GM18498 (cell line): ENCODE measurements at regions not wholly inside any gene's neighbourhood (a gene's known extent, or its start where the extent isn't known, plus 50 kb on each side); places are given as distances from the start of the nearest gene placed in this dataset.
"Not testable (repeated sequence)": the region's sequence is repeated elsewhere in the genome, so short reads cannot be mapped to it uniquely, and the experiment has no call there.

Experiments used
- ATAC-seq: cut with Tn5 transposase; IDR thresholded peaks from one replicate; pipeline ENCODE4 v1.9.1; 2021; ENCODE audit warnings: mild to moderate bottlenecking, moderate library complexity; ENCODE audit not compliant: unreplicated experiment

GRCh38 chr13:38012096-38012495 is 142.5 kb upstream of the TRPC4 start:
- ATAC-seq: no peak

DNA sequence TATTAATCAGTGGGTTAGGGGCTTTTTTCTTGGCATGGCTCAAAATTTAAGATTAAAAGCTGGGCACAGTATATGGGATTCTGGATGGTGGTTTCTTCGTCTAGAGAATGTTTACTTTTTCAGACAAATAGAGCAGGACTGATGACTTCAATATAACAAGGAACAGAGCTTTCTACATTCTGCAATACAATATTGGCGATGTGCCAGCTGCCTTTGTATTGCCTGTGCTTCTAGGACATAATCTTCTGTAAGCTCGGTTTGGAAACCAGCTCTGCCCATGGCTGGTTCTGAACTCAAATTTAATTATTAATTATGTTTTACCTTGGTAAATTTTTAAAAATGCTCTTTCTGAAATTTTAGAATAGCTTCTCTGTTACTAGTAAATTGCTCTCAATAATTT is 139.1 kb upstream of the TRPC4 start:
- ATAC-seq: no peak

DNA sequence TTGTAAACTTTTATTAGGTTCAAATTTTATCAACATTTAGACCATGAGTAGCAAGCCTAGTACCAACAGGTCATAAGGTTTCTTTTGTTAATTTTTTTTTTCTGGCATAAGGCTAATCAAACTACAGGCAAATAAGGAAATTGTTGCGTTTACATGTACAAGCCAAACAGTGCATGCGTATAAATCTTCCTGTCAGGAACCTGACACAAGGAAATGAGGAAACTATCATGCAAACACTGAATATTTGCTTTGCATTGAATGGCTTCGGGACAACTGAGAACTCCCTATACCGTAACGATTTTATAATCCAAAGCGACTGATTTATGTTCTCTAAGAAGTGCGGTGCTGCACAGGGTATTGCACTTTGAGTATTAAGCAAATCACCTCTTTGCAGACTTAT is 133.0 kb upstream of the TRPC4 start:
- ATAC-seq: no peak

DNA sequence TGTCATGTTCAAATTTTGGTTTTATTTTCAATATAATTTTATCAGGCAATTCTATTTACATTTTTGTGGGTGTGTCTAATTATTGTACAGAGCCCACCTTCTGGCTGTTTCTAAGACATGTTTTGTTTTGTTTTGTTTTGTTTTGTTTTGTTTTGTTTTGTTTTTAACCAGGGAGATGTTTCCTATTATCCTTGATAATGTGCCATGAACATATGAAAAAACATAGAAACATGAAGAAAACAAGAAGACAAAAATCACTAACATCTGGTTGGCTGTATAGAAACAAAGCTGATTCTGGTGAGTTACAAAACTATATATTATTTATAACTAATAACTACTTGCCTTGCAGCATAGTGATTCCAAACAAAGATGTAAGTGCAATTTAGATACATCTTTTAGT is 128.1 kb upstream of the TRPC4 start:
- ATAC-seq: no peak

- ATAC-seq: no peak
Measured at GRCh38 chr13:37995092-37995491, 125.5 kb upstream of the TRPC4 start.

DNA sequence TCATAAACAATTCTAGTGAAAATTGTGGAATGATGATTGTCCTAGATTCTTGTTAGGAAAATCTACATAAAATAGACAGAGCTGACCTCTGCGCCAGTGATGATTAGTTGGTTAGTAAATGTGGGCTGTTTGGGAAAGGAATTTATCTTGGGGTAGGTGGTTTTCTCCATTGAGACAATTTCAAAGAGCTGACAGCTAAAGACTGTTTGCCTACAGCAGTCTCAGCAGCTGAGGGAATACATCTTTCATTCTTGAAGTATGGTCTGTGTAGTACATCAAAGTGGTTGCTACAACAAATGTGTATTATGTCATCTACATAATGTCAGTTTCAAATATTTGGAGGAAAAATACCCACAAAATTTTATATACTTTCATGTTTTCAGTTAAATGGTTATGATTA is 117.2 kb upstream of the TRPC4 start:
- no peak for ATAC-seq

GRCh38 chr13:37985281-37985680 is 115.7 kb upstream of the TRPC4 start:
- ATAC-seq: no peak

- ATAC-seq: no peak
Measured at GRCh38 chr13:37984357-37984756, 114.8 kb upstream of the TRPC4 start.

DNA sequence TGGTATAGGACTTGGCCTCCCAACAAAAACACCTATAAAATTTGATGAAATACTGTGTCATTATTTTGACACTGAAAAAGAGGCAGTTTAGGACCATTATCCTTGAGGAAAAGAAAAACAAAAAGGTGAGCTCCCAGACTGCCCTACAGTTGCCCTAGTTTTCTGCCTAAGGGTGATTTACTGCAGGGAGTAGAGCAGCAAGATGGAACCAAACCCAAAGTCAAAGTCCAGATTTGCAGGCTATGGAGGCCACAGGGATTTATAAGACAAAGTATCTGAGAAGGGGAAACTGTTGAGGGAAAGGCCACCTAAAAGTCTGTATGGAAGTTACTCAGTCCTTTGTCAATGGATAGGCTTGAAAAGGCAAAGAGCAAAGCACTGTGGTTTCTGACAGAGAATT is 112.4 kb upstream of the TRPC4 start:
- no peak for ATAC-seq

DNA sequence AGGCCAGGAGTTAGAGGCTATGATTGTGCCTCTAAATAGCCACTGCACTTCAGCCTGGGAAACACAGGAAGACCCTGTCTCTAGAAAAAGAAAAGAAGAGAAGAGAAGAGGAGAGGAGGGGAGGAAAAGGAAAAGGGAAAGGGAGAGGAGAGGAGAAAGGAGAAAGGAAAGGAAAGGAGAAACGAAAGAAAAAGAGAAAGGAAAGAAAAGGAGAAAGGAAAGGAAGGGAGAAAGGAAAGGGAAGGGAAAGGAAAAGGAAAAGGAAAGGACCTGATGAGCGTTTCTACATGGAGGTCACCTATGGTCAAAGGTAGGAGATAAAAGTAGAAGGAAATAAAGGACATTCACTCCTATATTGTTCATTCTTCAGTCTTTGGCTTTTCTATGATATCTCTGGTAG is 109.1 kb upstream of the TRPC4 start:
- no peak for ATAC-seq

DNA sequence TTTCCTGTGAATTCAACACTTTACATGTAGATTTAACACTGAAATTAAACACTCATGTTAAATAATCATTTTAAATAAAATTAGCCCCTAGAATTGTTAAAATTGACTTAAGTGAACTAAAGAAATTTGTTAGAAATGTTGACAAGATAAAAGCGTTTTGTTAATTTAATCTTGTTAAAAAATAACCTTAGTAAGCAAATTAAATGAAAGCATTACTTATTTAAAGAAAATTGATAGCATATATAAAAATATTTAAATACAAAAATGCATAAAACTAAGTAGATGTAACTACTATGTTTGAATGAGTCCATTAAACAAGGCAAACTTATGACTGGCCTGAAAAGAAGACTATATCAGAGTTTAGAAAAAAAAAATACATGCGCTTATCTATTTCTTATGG is 99.0 kb upstream of the TRPC4 start:
- no peak for ATAC-seq

DNA sequence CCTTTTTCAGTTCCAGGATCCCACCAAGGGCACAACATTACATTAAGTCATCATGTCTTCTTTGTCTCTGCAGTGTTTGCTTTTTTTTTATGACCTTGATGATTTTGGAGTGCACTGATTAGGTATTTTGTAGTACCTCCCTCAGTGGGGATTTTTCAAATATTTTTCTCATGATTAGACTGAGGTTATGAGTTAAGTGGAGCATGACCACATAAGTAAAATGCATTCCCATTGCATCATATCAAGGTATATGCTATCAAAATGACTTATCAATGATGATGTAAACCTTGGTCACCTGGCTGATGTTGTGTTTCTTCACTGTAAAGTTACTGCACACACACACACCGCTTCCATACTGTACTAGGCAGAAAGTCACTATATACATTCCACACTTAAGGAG is 96.7 kb upstream of the TRPC4 start:
- ATAC-seq: no peak

DNA sequence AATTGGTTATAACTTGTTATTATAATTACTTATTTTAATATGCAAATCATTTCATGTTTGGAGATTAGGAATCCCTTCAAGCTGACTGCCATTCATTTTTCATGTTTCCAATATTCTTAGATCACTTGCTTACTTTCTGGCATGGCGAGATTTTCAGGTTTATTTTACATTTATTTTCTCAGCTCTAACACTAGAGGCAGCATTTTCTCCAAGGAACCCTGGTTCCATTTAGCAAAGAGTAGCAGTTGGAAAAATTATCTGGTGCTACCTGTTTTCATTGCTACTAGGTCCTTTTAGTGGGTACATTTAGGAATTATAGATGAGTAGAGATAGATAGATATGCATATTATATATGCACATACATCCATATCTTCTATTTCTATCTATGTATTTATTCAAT is 90.9 kb upstream of the TRPC4 start:
- no peak for ATAC-seq

GRCh38 chr13:37959284-37959683 is 89.7 kb upstream of the TRPC4 start:
- no peak for ATAC-seq

GRCh38 chr13:37956536-37956935 is 87.0 kb upstream of the TRPC4 start:
- no peak for ATAC-seq

GRCh38 chr13:37954597-37954996 is 85.0 kb upstream of the TRPC4 start:
- not testable (repeated sequence) for ATAC-seq

- ATAC-seq: no peak
Measured at GRCh38 chr13:37954191-37954590, 84.6 kb upstream of the TRPC4 start.

DNA sequence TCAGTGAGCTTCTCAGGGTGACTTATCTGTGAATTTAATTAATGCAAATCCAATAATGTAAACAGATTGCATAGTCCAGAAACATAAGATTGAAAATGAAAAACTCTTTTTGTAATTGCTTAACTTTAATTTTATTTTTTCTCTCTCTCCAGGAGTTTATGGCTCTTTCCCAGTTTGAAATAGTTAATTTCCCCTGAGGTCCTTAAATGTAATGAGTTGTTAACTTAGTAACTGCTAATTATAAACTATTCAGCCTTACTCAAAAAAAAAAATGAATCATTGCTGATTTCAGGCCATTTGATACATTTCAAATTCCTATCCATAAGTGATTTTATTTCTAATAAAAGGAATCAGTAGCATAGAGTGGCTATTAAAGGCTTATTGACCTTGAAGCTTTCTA is 84.1 kb upstream of the TRPC4 start:
- ATAC-seq: no peak

- no peak for ATAC-seq
Measured at GRCh38 chr13:37950016-37950415, 80.4 kb upstream of the TRPC4 start.

DNA sequence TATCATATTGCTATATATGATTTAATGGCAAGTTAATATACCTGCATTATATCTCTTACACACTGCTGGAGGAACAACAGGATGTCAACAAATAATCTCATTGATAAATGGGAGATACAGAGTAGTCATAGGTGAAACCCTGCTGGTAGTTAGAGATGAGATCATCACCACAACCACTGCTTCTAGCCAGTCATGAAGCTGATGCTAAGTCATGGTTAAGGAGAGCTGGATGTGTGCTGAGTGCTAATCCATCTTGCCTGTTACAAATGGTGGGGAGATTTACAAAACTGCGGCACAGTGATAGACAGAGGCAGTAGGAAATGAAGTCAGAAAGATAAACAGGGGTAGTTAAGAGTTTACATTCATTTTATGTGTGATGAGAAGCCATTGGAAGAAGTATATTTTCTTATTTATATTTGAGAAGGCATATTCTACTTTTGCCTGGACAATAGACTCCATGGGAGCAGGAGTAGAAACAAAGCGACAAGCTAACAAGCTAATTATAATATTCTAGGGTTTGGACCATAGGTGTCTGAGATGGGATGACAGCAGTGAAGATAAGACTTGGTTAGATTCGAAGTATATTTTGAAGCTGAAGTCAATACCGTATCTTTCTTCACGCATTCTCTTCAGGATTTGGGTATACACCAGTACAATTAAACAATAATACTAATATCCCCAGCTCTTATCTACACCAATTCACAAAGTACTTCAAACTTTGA is 78.0 kb upstream of the TRPC4 start:
- no peak for ATAC-seq

DNA sequence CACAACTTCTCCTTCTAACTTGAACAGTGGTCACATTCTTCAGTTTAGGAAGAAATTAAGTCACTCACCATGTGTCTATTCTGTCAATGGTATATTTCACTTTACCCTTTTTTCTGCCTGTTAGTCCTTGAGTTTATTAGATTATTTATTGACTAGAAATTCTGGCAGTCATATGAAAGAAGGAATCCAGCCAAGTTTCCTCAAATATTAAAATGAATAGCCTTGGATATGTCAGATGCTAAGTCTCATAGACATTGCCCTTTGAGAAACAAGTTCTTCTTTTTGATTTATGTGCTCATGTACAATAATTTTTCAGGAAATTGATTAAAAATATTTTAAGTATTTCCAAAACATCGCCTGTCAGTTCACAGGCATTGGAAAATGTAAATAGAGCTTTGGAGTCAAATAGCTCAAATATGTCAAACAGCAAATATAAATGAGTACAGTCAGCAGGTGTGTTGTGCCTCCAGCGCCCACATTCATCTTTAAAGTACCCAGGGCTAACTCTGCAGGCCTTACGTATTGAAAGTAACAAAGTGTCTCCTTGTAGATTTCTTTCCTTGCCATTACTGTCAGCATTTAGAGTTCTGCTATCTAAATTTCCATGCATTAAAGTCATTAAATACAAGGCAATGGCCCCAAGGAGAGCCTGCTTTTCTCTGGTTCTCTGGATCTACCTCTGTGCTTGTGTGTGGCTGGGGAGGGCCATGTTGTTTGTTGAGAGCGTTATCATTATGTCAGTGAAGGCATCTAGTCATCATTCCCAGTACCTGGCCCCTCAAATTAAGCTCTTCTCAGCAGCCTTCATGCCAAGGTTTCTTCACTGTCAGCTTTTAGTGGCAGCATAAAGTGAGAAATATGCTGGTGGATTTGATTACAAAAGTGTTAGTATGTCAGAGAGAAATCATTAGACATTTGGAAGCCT is 76.3 kb upstream of the TRPC4 start:
- ATAC-seq: no peak

- ATAC-seq: no peak
Measured at GRCh38 chr13:37944869-37945442, 75.4 kb upstream of the TRPC4 start.
